Fibroblast of lung (primary cell): ENCODE measurements at regions not wholly inside any gene's neighbourhood (a gene's known extent, or its start where the extent isn't known, plus 50 kb on each side); places are given as distances from the start of the nearest gene placed in this dataset.

ENCODE experiments used
- DNase-seq, 2 donors: peaks; one replicate each; pipeline versions ENCODE4 v3.0.0 to v3.0.0-alpha.2; 2010; ENCODE audit warnings: low read depth in 2 of 2
- H2AFZ ChIP-seq: 2 replicates; pipeline ENCODE4 v1.5.1; 2012; ENCODE audit warnings: low read length, control low read depth, inconsistent platforms
- H3K27ac ChIP-seq: 2 replicates; pipeline ENCODE4 v1.5.1; 2011; ENCODE audit warnings: low read length, control low read depth; ENCODE audit not compliant: insufficient read depth
- H3K27me3 ChIP-seq: 2 replicates; pipeline ENCODE4 v1.5.1; 2011; ENCODE audit warnings: mild to moderate bottlenecking, low read length; ENCODE audit not compliant: control insufficient read depth, insufficient read depth
- H3K36me3 ChIP-seq: 2 replicates; pipeline ENCODE4 v1.5.1; 2011; ENCODE audit warnings: low read length; ENCODE audit not compliant: control insufficient read depth, insufficient read depth
- H3K4me1 ChIP-seq: 2 replicates; pipeline ENCODE4 v1.5.1; 2011; ENCODE audit warnings: low read length; ENCODE audit not compliant: control insufficient read depth, insufficient read depth; ENCODE audit errors: extremely low read depth
- H3K4me2 ChIP-seq: 2 replicates; pipeline ENCODE4 v1.5.1; 2011; ENCODE audit warnings: low read length, control low read depth; ENCODE audit not compliant: insufficient read depth; ENCODE audit errors: extremely low read depth
- H3K4me3 ChIP-seq, 4 experiments: fragments of 200-600 bp in 1 of 4; sonication (generic) in 1 of 4; replicated peaks in 1 of 4; 2 replicates each; pipeline ENCODE4 v1.5.1; 2011 to 2016; ENCODE audit warnings: low read length in 4 of 4, low read depth in 3 of 4, mild to moderate bottlenecking in 3 of 4, control low read depth in 2 of 4, inconsistent platforms in 1 of 4, mixed read lengths in 1 of 4; ENCODE audit not compliant: insufficient read depth in 1 of 4; ENCODE audit errors: control extremely low read depth in 1 of 4
- H3K79me2 ChIP-seq: 2 replicates; pipeline ENCODE4 v1.5.1; 2012; ENCODE audit warnings: mild to moderate bottlenecking, low read length, inconsistent platforms; ENCODE audit not compliant: control insufficient read depth, insufficient read depth
- H3K9ac ChIP-seq: 2 replicates; pipeline ENCODE4 v1.5.1; 2011; ENCODE audit warnings: mild to moderate bottlenecking, low read length, control low read depth; ENCODE audit not compliant: insufficient read depth
- H3K9me3 ChIP-seq: 2 replicates; pipeline ENCODE4 v1.5.1; 2012; ENCODE audit warnings: low read depth, low read length; ENCODE audit not compliant: control insufficient read depth, insufficient read depth
- H4K20me1 ChIP-seq: 2 replicates; pipeline ENCODE4 v1.5.1; 2011; ENCODE audit warnings: low read length; ENCODE audit not compliant: control insufficient read depth, insufficient read depth; ENCODE audit errors: extremely low read depth
- CTCF ChIP-seq, 2 donors: IDR thresholded peaks in 1 of 2; conservative IDR thresholded peaks in 1 of 2; 1 replicate in 1 of 2; 2 replicates in 1 of 2; pipeline ENCODE4 v1.5.1; 2011 to 2012; ENCODE audit warnings: low read length in 2 of 2, control low read depth in 1 of 2, inconsistent platforms in 1 of 2, low read depth in 1 of 2, mild to moderate bottlenecking in 1 of 2
- EZH2 ChIP-seq: IDR thresholded peaks from 2 replicates; pipeline ENCODE4 v1.5.1; 2012; ENCODE audit warnings: low read length, control low read depth, mild to moderate bottlenecking; ENCODE audit errors: missing control alignments

- Histone ChIP-seq H3K9ac (no peak overlapping the region), H3K4me1 (no peaks in the 10 kb centered on the region)
Measured at GRCh38 chr10:16258291-16259040, 178.3 kb upstream of the PTER start.

GRCh38 chr10:16259726-16260125 lies 177.1 kb upstream of the PTER start:
- H2AFZ ChIP-seq = no peak overlapping the region
- no peaks in the 10 kb centered on the region for H4K20me1 ChIP-seq
- no peaks in the 10 kb centered on the region for H3K79me2 ChIP-seq
- H3K4me3 ChIP-seq = no peak overlapping the region
- no peak for TF ChIP-seq CTCF (conservative IDR thresholded peaks at IDR 0.05 in 1 of 2, IDR thresholded peaks at IDR 0.05 in 1 of 2; ENCODE audit: low read depth in 1 of 2, low read length in 2 of 2)
- no peak for TF ChIP-seq EZH2
- H3K4me1 ChIP-seq = no peaks in the 10 kb centered on the region
- no peak overlapping the region for H3K9ac ChIP-seq
- H3K9me3 ChIP-seq = no peaks in the 10 kb centered on the region
- DNase-seq = no peak
- no peak overlapping the region for H3K4me2 ChIP-seq
- no peak overlapping the region for H3K27ac ChIP-seq
- H3K27me3 ChIP-seq = no peaks in the 10 kb centered on the region
- no peaks in the 10 kb centered on the region for H3K36me3 ChIP-seq

More at GRCh38 chr10:16258291-16259040, 178.3 kb upstream of the PTER start:
- H3K9me3 ChIP-seq = no peaks in the 10 kb centered on the region
- H4K20me1 ChIP-seq = no peaks in the 10 kb centered on the region
- H3K27ac ChIP-seq = no peak overlapping the region
- H3K36me3 ChIP-seq = no peaks in the 10 kb centered on the region
- H3K79me2 ChIP-seq = no peaks in the 10 kb centered on the region
- H2AFZ ChIP-seq = no peak overlapping the region
- H3K27me3 ChIP-seq = no peaks in the 10 kb centered on the region
- no peak overlapping the region for H3K4me2 ChIP-seq
- TF ChIP-seq CTCF (conservative IDR thresholded peaks at IDR 0.05 in 1 of 2, IDR thresholded peaks at IDR 0.05 in 1 of 2; ENCODE audit: low read depth in 1 of 2, low read length in 2 of 2) (no peak), EZH2 (no peak)
- H3K4me3 ChIP-seq = no peak overlapping the region
- DNase-seq = no peak

- H3K79me2 ChIP-seq = no peaks in the 10 kb centered on the region
- DNase-seq = no peak
- no peaks in the 10 kb centered on the region for H3K4me1 ChIP-seq
- H3K9ac ChIP-seq = no peak overlapping the region
- no peaks in the 10 kb centered on the region for H3K36me3 ChIP-seq
- H3K9me3 ChIP-seq = no peaks in the 10 kb centered on the region
- H3K27ac ChIP-seq = no peak overlapping the region
- no peak overlapping the region for H3K4me3 ChIP-seq
- no peaks in the 10 kb centered on the region for H4K20me1 ChIP-seq
- no peak overlapping the region for H2AFZ ChIP-seq
- TF ChIP-seq CTCF (conservative IDR thresholded peaks at IDR 0.05 in 1 of 2, IDR thresholded peaks at IDR 0.05 in 1 of 2; ENCODE audit: low read depth in 1 of 2, low read length in 2 of 2) (no peak), EZH2 (no peak)
- H3K4me2 ChIP-seq = no peak overlapping the region
- no peaks in the 10 kb centered on the region for H3K27me3 ChIP-seq
Measured at GRCh38 chr10:16260388-16260787, 176.4 kb upstream of the PTER start.
